K562 (cell line): ENCODE measurements at regions not wholly inside any gene's neighbourhood (a gene's known extent, or its start where the extent isn't known, plus 50 kb on each side); places are given as distances from the start of the nearest gene placed in this dataset.

ENCODE experiments used
- ATF7 ChIP-seq: fragments of 450-650 bp; IDR thresholded peaks from 2 replicates; pipeline ENCODE4 v1.7.1; 2014; ENCODE audit warnings: mild to moderate bottlenecking, moderate library complexity
- BHLHE40 ChIP-seq: IDR thresholded peaks from 2 replicates; pipeline ENCODE4 v1.6.1; 2011; ENCODE audit warnings: low read length, improper control_type of control experiment
- CEBPB ChIP-seq: fragments of 450-650 bp; IDR thresholded peaks from 2 replicates; pipeline ENCODE4 v1.6.1; 2016; ENCODE audit warnings: missing genetic modification characterization, missing compliant biosample characterization
- CEBPG ChIP-seq, 3 experiments: fragments of 200-800 bp in 1 of 3; sonication (Bioruptor generic) in 1 of 3; sonication (generic) in 1 of 3; formaldehyde crosslinking in 1 of 3; IDR thresholded peaks in 2 of 3; conservative IDR thresholded peaks in 1 of 3; 2 replicates each; pipeline versions ENCODE4 v1.6.1 to v1.8.0; 2016 to 2022; ENCODE audit warnings: missing compliant biosample characterization in 2 of 3, missing genetic modification characterization in 2 of 3, mild to moderate bottlenecking in 1 of 3, missing genetic modification reagents in 1 of 3
- DIDO1 ChIP-seq: fragments of 450-650 bp; IDR thresholded peaks from 2 replicates; pipeline ENCODE4 v1.6.1; 2016; ENCODE audit warnings: low read depth, missing biosample characterization, missing genetic modification characterization
- GABPA ChIP-seq: fragments of 200-800 bp; sonication (Bioruptor generic); conservative IDR thresholded peaks from 2 replicates; pipeline ENCODE4 v1.6.1; 2016; ENCODE audit warnings: low read depth, missing genetic modification characterization, missing compliant biosample characterization
- NCOA1 ChIP-seq: fragments of 450-650 bp; IDR thresholded peaks from 2 replicates; pipeline ENCODE4 v1.6.1; 2016; ENCODE audit warnings: low read depth
- NR3C1 ChIP-seq: sonication (generic); formaldehyde crosslinking; IDR thresholded peaks from 2 replicates; pipeline ENCODE4 v1.8.1; 2022; ENCODE audit warnings: missing genetic modification reagents
- RCOR1 ChIP-seq, 2 experiments: IDR thresholded peaks; 2 replicates each; pipeline ENCODE4 v1.6.1; 2012; ENCODE audit warnings: low read depth in 2 of 2, low read length in 2 of 2, borderline replicate concordance in 1 of 2, improper control_type of control experiment in 1 of 2
- TF ChIP-seq, protein P1 (sequence below), 2 experiments: IDR thresholded peaks in 1 of 2; conservative IDR thresholded peaks in 1 of 2; 2 replicates each; pipeline ENCODE4 v1.6.1; 2016; ENCODE audit warnings: low read depth in 2 of 2, mild to moderate bottlenecking in 1 of 2, missing compliant biosample characterization in 1 of 2, missing genetic modification characterization in 1 of 2, moderate library complexity in 1 of 2
- TF ChIP-seq, protein P2 (sequence below): sonication (generic); formaldehyde crosslinking; IDR thresholded peaks from 2 replicates; pipeline ENCODE4 v1.5.0; 2020; ENCODE audit warnings: missing genetic modification reagents
- TF ChIP-seq, protein P3 (sequence below), 2 experiments: fragments of 200-800 bp in 1 of 2; sonication (Bioruptor generic) in 1 of 2; sonication (generic) in 1 of 2; formaldehyde crosslinking in 1 of 2; IDR thresholded peaks in 1 of 2; conservative IDR thresholded peaks in 1 of 2; 2 replicates each; pipeline versions ENCODE4 v1.5.0 to v1.6.1; 2016 to 2020; ENCODE audit warnings: missing compliant biosample characterization in 1 of 2, missing genetic modification characterization in 1 of 2, missing genetic modification reagents in 1 of 2

DNA sequence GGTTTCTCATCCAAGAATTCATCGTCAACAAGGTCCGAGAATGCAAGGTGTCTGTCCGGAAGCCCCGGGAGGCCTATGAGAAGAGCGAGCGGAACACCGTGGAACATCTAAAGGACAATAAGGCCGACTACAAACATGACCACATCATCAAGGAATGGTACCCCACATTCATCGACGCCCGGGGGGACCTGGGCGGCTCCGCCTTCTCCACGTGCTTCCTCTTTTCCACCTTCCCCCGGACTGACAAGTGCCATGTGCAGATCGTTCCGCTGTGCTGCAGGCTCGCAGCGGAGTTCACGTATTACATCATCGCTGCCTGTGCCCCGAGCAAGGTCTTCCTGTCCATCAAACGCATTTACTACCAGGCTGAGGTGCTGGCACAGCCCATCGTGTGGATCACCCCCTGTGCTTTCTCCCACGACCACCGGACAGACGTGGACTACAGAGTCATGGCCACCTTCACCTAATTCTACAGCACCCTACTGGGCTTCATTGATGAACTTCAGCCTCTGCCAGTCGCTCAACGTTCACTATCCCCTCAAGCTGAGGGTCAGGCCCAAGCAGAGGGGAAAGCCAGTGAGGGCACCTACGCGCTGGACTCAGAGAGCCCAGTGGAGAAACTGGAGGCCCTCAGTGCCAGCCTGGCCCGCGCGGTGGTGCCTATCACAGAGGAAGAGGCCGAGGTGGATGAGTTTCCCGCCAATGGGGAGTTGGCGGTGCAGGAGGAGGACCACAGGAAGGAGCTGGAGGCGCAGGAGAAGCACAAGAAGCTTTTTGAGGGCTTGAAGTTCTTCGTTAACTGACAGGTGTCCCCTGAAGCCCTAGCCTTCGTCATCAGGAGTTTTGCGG lies 125.9 kb upstream of the PABPC4L start (continued):
- TF ChIP-seq CEBPG (CRISPR knock-in tag; IDR thresholded peaks at IDR 0.05) (peak; percentile 77), CEBPG (tag; conservative IDR thresholded peaks at IDR 0.05 in 1 of 2, IDR thresholded peaks at IDR 0.05 in 1 of 2) (peak; percentile 75 to 84), NCOA1 (peak; percentile 78), BHLHE40 (peak; percentile 57), NR3C1 (CRISPR knock-in tag) (no peak), RCOR1 (IDR thresholded peaks at IDR 0.05; ENCODE audit: borderline replicate concordance in 1 of 2, low read depth in 2 of 2, low read length in 2 of 2) (0 out of 4 replicates have a peak, but pooled peaks of 1 of the 2 experiments have one; percentile 21), ATF7 (peak; percentile 85), DIDO1 (tag) (peak; percentile 86), GABPA (peak; percentile 87), CEBPB (tag) (peak; percentile 83)
- TF ChIP-seq, protein P1, sequence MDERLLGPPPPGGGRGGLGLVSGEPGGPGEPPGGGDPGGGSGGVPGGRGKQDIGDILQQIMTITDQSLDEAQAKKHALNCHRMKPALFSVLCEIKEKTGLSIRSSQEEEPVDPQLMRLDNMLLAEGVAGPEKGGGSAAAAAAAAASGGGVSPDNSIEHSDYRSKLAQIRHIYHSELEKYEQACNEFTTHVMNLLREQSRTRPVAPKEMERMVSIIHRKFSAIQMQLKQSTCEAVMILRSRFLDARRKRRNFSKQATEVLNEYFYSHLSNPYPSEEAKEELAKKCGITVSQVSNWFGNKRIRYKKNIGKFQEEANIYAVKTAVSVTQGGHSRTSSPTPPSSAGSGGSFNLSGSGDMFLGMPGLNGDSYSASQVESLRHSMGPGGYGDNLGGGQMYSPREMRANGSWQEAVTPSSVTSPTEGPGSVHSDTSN (CRISPR knock-in tag; IDR thresholded peaks at IDR 0.05; ENCODE audit: low read depth) = no peak
- TF ChIP-seq, protein P1 (tag; conservative IDR thresholded peaks at IDR 0.05; ENCODE audit: low read depth) = 0 out of 2 replicates have a peak, but pooled peaks have one; percentile 36
- TF ChIP-seq, protein P2, sequence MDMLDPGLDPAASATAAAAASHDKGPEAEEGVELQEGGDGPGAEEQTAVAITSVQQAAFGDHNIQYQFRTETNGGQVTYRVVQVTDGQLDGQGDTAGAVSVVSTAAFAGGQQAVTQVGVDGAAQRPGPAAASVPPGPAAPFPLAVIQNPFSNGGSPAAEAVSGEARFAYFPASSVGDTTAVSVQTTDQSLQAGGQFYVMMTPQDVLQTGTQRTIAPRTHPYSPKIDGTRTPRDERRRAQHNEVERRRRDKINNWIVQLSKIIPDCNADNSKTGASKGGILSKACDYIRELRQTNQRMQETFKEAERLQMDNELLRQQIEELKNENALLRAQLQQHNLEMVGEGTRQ = peak; percentile 37
- TF ChIP-seq, protein P3, sequence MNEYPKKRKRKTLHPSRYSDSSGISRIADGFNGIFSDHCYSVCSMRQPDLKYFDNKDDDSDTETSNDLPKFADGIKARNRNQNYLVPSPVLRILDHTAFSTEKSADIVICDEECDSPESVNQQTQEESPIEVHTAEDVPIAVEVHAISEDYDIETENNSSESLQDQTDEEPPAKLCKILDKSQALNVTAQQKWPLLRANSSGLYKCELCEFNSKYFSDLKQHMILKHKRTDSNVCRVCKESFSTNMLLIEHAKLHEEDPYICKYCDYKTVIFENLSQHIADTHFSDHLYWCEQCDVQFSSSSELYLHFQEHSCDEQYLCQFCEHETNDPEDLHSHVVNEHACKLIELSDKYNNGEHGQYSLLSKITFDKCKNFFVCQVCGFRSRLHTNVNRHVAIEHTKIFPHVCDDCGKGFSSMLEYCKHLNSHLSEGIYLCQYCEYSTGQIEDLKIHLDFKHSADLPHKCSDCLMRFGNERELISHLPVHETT (CRISPR knock-in tag; conservative IDR thresholded peaks at IDR 0.05 in 1 of 2, IDR thresholded peaks at IDR 0.05 in 1 of 2) = no peak
